HuH-7.5 (cell line): ENCODE measurements at regions not wholly inside any gene's neighbourhood (a gene's known extent, or its start where the extent isn't known, plus 50 kb on each side); places are given as distances from the start of the nearest gene placed in this dataset.

Experiments used
- DNase-seq: peaks from one replicate; pipeline ENCODE4 v3.0.0; 2011; ENCODE audit warnings: low spot score

DNA sequence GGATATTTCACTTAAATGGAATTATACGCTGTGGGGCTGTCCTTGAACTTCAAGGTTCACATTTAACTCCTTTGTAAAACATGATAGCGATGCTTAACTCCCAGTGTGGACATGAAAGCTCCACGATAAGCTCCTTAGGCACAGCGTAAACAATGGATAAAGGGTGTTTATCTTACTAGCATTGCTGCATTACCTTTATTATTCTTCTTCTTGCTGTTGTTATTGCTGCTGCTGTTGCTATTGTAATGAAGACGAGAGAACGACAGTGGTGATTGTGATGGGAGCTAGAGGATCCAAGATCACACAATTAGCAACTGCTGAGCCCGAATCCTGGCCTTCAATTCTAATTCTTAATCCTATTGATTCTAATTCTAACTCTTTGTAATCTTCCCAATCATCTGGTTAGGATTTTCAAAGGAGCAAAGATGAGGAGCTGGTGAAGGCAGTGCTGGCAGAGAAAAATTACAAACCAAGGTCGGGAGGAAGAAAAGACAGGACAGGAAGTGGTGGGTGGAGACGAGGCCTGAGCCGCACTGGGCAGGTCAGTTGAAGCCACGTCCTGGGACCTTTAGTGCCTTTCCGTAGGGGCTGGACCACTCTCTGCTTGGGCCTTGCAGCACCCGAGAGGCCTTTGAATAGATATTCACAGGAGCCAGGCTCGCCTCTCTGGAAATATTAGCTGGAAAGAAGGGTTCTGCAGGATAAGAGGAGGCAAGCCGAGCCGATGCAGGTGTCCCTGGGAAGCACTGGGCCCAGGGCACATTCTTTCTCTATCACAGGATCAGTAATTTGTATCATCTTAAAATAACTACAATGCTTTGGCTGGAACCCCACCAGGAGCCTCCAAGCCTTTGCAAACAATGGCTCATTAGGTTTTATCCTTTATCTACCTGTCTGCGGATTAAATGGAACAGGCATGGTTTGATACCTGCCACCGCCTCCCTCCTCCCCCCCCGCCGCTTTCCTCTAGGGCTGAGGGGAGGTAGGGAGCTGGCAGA lies 571.6 kb downstream of the AJAP1 start:
- DNase-seq: no peak

DNA sequence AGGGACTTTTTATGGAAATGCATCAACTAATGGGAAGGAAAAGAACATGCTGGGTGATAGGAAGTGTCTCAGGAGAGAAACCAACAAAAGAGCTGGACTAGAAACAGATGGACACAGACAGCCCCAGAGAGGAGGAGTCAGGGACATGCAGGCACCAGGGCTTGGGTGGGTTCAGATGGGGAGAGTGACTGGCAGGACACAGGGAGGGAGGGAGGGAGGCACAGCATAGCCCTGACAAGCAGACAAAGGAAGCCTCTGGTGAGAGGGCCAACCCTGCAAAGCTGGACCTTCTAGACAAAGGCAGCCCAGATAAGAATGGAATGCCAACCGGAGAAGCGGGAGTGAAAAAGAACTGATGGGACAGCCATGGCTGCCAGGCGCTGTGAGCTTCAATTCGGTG lies 568.8 kb downstream of the AJAP1 start:
- no peak for DNase-seq

DNA sequence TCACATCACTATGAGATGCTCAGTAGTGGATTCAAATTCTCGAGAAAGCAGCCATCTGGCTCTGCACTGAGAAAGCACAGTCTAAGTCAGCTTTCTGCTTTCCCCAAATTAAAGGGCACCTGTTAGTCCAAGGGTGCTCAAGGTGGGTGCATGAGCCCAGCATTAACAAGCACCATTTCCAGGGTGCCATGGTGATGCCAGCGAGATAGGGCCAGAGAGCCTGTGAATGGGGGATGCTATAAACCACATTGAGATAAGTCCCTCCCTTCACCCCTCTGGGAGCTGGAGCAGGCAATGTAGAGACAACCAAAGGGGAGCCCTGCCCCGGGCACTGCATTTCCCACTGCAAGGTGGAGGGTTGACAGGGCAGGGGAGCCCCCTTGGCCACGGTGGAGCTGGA lies 568.2 kb downstream of the AJAP1 start:
- no peak for DNase-seq

DNA sequence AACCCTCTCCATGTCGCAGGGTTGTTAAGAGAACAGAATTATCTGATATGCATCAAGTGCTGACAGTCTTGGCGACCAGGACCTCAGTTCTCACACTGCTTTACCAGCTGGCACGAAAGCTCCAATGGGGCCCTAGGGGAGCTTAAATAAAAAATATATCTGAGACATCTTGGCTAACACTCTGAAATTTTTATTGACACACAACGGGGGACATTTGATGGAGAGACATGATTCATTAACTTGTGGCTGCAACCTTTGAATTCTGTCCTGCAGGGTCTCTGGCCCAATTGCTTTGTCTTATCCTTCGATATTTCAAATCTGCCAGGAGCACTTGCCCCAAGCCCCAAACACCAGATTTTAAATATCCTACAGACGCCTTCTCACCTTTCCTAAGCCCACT lies 567.0 kb downstream of the AJAP1 start:
- DNase-seq: no peak

- DNase-seq: no peak
Observed at GRCh38 chr1:5220821-5221220, 566.4 kb downstream of the AJAP1 start.

DNA sequence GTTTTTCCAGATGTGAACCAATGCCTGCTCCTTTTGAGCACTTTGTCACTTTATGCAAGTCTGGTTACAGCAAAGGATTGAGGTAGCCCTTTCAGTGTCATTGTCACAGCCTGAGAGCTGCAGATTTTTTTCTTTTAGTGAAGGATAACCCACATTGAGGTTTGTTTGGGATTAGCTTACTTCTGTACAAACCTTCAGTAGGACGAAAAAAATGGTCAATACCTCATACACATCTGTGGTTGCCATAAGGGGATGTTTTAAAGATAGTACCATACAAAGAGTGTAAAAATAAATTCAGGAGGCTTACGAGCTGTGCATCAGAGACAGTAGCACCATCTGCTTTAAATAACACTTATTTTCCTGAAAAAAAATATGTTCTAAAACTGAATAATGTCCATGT lies 566.0 kb downstream of the AJAP1 start:
- no peak for DNase-seq

GRCh38 chr1:5200006-5200405 lies 545.6 kb downstream of the AJAP1 start:
- DNase-seq: no peak

DNA sequence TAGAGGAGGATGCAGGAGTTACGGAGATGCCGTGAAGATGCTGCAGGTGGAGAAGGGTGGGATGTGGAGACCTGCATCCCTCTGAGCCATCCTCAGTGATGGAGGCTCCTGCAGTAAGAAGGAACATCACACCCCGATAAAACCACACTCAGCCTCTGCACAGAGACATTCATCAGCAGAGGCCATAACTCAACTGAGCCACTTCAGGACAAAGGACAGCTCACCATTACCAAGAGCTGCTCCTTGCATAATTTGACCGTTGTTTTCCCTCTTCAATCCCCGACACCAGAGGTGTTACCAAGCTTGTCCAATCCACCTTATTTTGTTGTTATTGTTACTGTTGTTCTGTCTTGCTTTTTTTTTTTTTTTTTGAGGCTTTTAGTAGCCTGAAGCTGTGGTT lies 543.9 kb downstream of the AJAP1 start:
- no peak for DNase-seq

DNA sequence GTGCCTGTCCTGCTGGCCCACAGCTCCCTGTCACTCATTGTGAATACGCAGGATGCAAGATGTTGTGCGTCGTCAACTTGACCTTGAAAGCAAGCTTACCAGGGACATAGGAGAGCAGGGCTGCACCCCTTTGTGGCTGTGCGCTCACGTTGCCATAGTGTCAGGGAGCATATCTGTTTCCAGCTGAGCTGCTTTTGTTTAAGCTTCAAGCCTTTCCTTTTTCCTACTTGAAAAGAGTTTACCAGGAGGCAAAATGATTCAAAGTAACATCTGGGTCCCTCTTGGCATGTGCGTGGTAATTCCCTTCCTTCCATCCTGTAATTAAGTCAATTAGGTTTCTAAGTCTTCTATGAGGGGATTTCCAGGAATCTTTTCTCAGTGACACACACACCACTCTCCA lies 537.1 kb downstream of the AJAP1 start:
- DNase-seq: no peak

DNA sequence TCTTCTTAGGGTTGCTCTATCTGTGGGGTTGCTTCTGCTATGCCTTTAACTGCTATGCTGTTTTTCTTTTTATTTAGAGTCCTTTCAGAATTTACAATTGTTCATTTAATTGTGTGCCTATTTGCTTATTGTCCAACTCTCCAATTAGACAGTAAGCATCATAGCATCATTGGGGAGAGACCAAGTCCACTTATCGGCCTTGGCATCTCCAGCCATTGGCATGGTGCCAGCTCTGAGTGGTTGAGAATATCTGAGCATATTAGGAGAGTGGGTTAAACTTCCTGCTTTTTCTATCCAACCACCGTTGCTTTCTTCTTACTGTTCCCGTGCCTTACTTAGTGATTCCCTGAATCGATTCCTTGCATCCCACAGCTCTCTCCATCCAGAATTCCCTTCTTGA lies 535.0 kb downstream of the AJAP1 start:
- DNase-seq: no peak

- DNase-seq: no peak
Observed at GRCh38 chr1:5165762-5166161, 511.4 kb downstream of the AJAP1 start.

GRCh38 chr1:5164158-5164557 lies 509.7 kb downstream of the AJAP1 start:
- DNase-seq: no peak

DNA sequence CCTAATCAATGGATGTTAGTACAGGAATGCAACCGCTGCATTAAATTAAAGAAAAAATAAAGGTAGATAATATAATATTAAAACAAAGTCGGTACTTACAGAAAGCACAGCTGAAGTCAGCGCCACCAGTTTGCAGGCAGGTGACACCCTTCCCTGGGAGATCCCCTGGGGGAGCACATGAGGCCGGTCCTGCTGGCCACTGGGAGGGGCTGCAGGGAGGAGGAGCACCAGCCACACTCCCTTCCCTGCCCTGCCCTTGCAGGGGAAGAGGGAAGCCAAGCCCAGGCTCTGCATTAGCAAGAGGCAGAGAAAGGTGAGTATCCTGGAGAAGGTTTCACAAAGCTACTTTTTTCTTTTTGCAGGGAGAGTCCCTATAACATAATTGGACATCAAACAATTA lies 507.0 kb downstream of the AJAP1 start:
- DNase-seq: no peak

- no peak for DNase-seq
Observed at GRCh38 chr1:5157175-5157574, 502.8 kb downstream of the AJAP1 start.

- no peak for DNase-seq
Observed at GRCh38 chr1:5156416-5157120, 502.2 kb downstream of the AJAP1 start.

DNA sequence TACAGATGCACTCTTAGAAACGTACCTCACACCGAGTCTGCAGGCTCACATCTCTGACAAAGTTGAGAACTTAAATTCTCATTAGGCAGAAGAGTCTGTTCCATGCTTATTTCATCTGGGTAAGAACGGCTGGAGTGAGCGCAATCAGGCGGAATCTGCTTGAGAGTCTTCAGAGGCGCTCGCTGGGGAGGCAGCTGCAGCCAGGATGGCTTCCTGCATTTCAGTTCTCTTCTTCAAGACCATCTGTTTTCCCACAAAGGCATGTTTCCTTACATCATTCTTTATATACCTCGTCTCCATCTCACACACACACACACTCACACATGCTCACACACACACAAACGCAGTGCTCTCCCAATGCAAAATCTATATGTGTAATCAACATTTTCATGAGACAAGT lies 497.1 kb downstream of the AJAP1 start:
- DNase-seq: no peak

GRCh38 chr1:5150191-5150590 lies 495.8 kb downstream of the AJAP1 start:
- DNase-seq: no peak

DNA sequence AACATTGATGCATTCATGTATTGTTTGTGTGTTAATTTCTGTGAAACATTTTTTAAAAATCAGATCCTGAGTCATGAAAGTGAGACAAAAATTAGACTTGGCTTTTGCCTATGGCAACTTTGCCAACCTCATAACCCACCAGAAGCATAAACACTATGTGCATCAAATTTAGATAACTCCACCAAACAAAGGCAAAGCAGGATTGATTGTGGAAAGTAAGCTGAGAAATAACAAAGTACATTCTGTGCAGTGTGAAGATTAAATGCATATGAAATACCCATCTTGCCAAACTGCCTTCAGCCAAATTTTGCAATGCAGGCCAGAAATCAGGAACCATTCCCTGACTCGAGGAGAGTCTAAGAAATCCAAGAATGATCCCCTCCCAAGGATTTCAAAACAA lies 493.4 kb downstream of the AJAP1 start:
- DNase-seq: no peak

DNA sequence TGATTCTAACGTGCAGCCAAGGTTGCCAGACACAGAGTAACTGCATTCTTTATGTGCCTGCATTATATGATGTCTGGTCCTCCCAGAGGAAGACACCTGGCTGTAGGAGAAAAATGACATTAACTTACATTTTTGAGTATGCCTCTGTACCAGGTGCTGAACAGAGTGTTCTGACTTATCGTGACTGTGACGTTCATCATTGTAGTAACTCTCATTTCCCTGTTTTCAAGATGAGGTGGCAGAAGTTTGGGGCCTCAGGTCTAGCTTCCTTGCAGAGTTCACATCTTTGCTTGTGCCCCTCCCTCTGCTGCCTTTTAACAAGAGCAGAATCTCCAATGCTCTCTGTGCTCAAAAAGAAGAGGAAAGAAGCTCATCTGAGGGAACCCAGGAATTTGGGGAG lies 488.0 kb downstream of the AJAP1 start:
- DNase-seq: no peak

DNA sequence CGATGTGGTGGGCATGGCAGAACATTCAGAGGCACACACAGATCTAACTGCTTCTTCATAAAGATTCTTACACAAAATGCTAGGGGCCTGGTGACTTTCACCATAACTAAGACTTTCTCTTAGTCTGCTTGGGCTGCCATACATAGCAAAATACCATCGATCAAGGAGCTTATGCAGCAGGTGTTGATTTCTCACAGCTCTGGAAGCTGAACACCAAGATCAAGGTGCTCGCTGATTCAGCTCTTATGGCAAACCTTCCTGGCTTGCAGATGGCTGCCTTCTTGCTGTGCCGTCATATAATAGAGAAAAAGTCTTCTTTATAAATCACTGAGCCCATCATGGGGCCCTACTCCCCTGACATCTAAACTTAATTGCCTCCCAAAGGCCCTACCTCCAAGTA lies 487.3 kb downstream of the AJAP1 start:
- DNase-seq: no peak

GRCh38 chr1:5140962-5141361 lies 486.6 kb downstream of the AJAP1 start:
- DNase-seq: no peak

GRCh38 chr1:5140136-5140535 lies 485.7 kb downstream of the AJAP1 start:
- no peak for DNase-seq

DNA sequence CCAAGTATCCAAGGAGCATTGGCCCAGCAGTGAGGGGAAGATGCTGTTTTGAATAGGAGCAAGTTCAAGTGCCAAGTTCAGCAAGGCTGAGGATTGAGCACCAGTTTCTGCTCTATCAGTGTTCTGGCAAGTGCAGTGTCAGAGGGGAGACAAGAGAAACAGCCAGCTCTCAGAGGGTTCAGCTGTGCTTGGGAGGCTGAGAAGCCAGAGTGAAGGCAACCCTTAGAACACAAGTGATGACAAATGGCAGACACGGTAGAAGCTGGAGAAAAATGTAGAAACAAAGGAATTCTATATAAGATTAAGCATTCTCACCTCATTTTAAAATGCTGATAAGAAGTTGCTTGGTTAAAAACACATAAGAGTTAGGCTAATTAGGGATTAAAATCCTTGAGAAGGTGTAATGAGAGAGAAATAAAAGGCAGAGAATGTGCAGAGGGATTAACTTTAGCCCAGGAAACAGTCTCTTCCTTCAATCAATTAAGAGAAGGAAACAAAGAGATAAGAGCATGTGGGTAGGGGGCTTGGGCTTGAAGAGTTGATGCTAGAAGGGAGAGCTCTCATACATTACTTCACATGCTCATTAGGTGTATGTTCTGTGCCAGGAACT lies 475.4 kb downstream of the AJAP1 start:
- DNase-seq: no peak
